ENCODE measurements at regions not wholly inside any gene's neighbourhood (a gene's known extent, or its start where the extent isn't known, plus 50 kb on each side); places are given as distances from the start of the nearest gene placed in this dataset.
"Not testable (repeated sequence)": the region's sequence is repeated elsewhere in the genome, so short reads cannot be mapped to it uniquely, and the experiment has no call there.

DNA sequence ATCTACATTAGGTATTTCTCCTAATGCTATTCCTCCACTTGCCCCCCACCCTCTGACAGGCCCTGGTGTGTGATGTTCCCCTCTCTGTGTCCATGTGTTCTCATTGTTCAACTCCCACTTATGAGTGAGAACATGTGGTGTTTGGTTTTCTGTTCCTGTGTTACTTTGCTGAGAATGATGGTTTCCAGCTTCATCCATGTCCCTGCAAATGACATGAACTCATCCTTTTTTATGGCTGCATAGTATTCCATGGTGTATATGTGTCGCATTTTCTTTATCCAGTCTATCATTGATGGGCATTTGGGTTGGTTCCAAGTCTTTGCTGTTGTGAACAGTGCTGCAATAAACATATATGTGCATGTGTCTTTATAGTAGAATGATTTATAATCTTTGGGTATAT lies 50.6 kb upstream of the GRHL3 start:
- H3K36me3 Mint-ChIP-seq (ENCODE audit: low read depth); H3K4me3 Mint-ChIP-seq; DNase-seq (ENCODE audit: low spot score); intact Hi-C loops (cut with micrococcal nuclease); H3K4me1 Mint-ChIP-seq (ENCODE audit: low read depth); H3K27ac Mint-ChIP-seq: not testable (repeated sequence)
- Mint-ChIP-seq H3K27me3 (ENCODE audit: insufficient read depth) (peaks cover 27% of the 10 kb centered on the region), H3K9me3 (peaks cover 19% of the 10 kb centered on the region)

- intact Hi-C loops (cut with micrococcal nuclease) = no loop called here
- H3K4me1 Mint-ChIP-seq (ENCODE audit: low read depth) = no peaks in the 10 kb centered on the region
- peaks cover 14% of the 10 kb centered on the region for H3K27me3 Mint-ChIP-seq (ENCODE audit: insufficient read depth)
- H3K36me3 Mint-ChIP-seq (ENCODE audit: low read depth) = no peaks in the 10 kb centered on the region
- H3K9me3 Mint-ChIP-seq = peaks cover 17% of the 10 kb centered on the region
- H3K27ac Mint-ChIP-seq = no peak overlapping the region
- no peak for DNase-seq (ENCODE audit: low spot score)
- no peak overlapping the region for H3K4me3 Mint-ChIP-seq
These were observed 52.2 kb upstream of the GRHL3 start for GRCh38 chr1:24266998-24267397.

DNA sequence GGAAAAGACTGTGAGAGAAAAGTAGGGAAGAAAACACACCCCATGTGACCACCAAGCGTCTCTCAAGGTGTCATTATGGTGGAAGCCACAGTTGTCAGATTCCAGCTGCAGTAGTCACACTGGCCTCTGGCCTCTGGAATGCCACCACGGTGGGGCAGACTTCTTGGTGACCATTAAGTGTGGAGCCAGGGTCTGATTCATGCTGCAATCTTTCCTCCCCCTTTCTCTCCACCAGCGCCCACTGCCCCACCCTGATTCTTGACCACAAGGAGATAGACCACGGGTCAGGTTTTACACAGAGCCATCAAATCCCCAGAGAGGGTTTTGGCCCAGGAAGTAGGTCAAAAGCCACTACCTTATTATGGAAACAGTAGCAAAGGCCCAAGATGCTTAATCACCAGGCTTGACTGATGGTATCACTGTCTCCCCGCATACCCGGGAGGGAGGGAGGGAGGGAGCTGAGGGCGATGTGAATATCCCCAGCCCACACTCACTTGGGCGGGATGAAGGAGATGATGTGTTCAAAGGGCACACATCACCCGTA lies 52.7 kb upstream of the GRHL3 start:
- no peak for DNase-seq (ENCODE audit: low spot score)
- no peak overlapping the region for H3K4me3 Mint-ChIP-seq
- peaks cover 17% of the 10 kb centered on the region for H3K9me3 Mint-ChIP-seq
- intact Hi-C loops (cut with micrococcal nuclease) = no loop called here
- H3K27me3 Mint-ChIP-seq (ENCODE audit: insufficient read depth) = peaks cover 9% of the 10 kb centered on the region
- no peaks in the 10 kb centered on the region for H3K4me1 Mint-ChIP-seq (ENCODE audit: low read depth)
- no peaks in the 10 kb centered on the region for H3K36me3 Mint-ChIP-seq (ENCODE audit: low read depth)
- no peak overlapping the region for H3K27ac Mint-ChIP-seq

DNA sequence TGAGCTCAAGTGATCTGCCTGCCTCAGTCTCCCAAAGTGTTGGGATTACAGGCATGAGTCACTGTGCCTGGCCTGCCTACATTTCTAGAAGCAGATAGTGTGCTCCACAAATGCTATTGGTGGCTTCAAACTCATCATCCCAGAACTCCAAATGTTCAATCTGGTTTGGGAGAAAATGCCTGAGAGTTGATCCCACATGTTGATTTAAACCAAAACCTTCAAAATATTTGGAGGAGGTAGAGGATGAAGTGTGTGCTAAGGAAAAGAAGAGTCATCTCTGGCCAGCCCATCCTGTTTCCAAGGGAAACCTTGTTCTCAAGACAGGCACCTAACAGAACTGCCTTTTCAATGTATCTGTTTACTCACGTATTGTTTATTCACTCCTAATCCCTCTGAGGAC lies 55.4 kb upstream of the GRHL3 start:
- intact Hi-C loops (cut with micrococcal nuclease) = loop anchor here (2.0 kb wide), 1 partner anchor 31 kb away; no protein-coding TSS in a partner anchor
- DNase-seq (ENCODE audit: low spot score) = no peak
- H3K36me3 Mint-ChIP-seq (ENCODE audit: low read depth) = no peaks in the 10 kb centered on the region
- H3K9me3 Mint-ChIP-seq = peaks cover 5% of the 10 kb centered on the region
- H3K27ac Mint-ChIP-seq = no peak overlapping the region
- no peak overlapping the region for H3K4me3 Mint-ChIP-seq
- H3K4me1 Mint-ChIP-seq (ENCODE audit: low read depth) = no peaks in the 10 kb centered on the region
- H3K27me3 Mint-ChIP-seq (ENCODE audit: insufficient read depth) = peaks cover 9% of the 10 kb centered on the region

DNA sequence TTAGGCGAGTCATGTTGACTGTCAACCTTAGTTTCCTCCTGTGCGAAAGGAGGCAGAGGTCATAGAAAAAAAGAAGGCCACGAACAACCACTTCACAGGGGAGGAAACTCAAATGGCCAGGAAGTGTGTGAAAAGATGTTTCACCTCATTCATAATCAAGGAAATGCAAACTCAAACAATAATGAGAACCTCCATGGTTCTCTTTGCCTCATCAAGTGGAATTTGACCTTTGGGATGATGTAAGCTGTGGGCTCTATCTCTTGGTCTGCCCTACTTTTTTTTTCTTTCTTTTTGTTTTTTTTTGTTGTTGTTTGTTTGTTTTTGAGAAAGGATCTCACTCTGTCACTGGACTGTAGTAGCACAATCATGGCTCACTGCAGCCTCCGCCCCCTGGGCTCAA lies 55.9 kb upstream of the GRHL3 start:
- Mint-ChIP-seq H3K36me3 (ENCODE audit: low read depth) (no peaks in the 10 kb centered on the region), H3K4me3 (no peak overlapping the region), H3K9me3 (peaks cover 5% of the 10 kb centered on the region), H3K27me3 (ENCODE audit: insufficient read depth) (peaks cover 10% of the 10 kb centered on the region), H3K4me1 (ENCODE audit: low read depth) (no peaks in the 10 kb centered on the region), H3K27ac (no peak overlapping the region)
- DNase-seq (ENCODE audit: low spot score) = no peak
- intact Hi-C loops (cut with micrococcal nuclease) = no loop called here

GRCh38 chr1:24261977-24262376 lies 57.2 kb upstream of the GRHL3 start:
- H3K27ac Mint-ChIP-seq = no peak overlapping the region
- intact Hi-C loops (cut with micrococcal nuclease) = no loop called here
- H3K4me1 Mint-ChIP-seq (ENCODE audit: low read depth) = no peaks in the 10 kb centered on the region
- H3K9me3 Mint-ChIP-seq = peaks cover 5% of the 10 kb centered on the region
- no peak for DNase-seq (ENCODE audit: low spot score)
- no peaks in the 10 kb centered on the region for H3K36me3 Mint-ChIP-seq (ENCODE audit: low read depth)
- no peak overlapping the region for H3K4me3 Mint-ChIP-seq
- H3K27me3 Mint-ChIP-seq (ENCODE audit: insufficient read depth) = peaks cover 17% of the 10 kb centered on the region

- Mint-ChIP-seq H3K27me3 (ENCODE audit: insufficient read depth) (peaks cover 23% of the 10 kb centered on the region), H3K9me3 (peaks cover 5% of the 10 kb centered on the region), H3K4me1 (ENCODE audit: low read depth) (peaks cover 6% of the 10 kb centered on the region), H3K27ac (no peak overlapping the region), H3K4me3 (no peak overlapping the region), H3K36me3 (ENCODE audit: low read depth) (no peaks in the 10 kb centered on the region)
- intact Hi-C loops (cut with micrococcal nuclease) = no loop called here
- DNase-seq (ENCODE audit: low spot score) = no peak
These were observed 60.3 kb upstream of the GRHL3 start for GRCh38 chr1:24258735-24259424.

- H3K27ac Mint-ChIP-seq = no peak overlapping the region
- H3K4me1 Mint-ChIP-seq (ENCODE audit: low read depth) = peaks cover 6% of the 10 kb centered on the region
- no peaks in the 10 kb centered on the region for H3K9me3 Mint-ChIP-seq
- DNase-seq (ENCODE audit: low spot score) = no peak
- no peak overlapping the region for H3K4me3 Mint-ChIP-seq
- no peaks in the 10 kb centered on the region for H3K36me3 Mint-ChIP-seq (ENCODE audit: low read depth)
- intact Hi-C loops (cut with micrococcal nuclease) = no loop called here
- peaks cover 25% of the 10 kb centered on the region for H3K27me3 Mint-ChIP-seq (ENCODE audit: insufficient read depth)
These were observed 61.8 kb upstream of the GRHL3 start for GRCh38 chr1:24257373-24257772.

DNA sequence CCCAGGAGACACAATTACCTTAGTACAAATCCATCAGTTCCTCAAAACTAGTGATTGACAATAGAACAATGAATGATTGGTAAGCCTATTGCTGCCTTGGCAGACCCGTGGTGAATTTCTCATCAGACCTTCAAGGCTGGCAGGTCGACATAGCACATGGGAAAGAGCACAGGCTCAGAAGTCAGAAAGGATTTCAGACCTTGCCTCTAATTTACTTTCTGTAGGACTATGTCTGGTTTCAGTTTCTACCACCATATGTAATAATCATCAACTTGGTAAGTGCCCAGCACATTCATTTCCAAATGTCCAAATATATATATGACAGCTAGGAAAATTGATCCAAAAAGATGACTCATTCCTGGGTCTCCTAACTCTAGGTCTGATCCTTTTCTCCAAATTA lies 62.5 kb upstream of the GRHL3 start:
- Mint-ChIP-seq H3K4me1 (ENCODE audit: low read depth) (peaks cover 6% of the 10 kb centered on the region), H3K36me3 (ENCODE audit: low read depth) (no peaks in the 10 kb centered on the region), H3K4me3 (no peak overlapping the region), H3K27ac (no peak overlapping the region), H3K27me3 (ENCODE audit: insufficient read depth) (peaks cover 25% of the 10 kb centered on the region), H3K9me3 (no peaks in the 10 kb centered on the region)
- no peak for DNase-seq (ENCODE audit: low spot score)
- intact Hi-C loops (cut with micrococcal nuclease) = no loop called here

DNA sequence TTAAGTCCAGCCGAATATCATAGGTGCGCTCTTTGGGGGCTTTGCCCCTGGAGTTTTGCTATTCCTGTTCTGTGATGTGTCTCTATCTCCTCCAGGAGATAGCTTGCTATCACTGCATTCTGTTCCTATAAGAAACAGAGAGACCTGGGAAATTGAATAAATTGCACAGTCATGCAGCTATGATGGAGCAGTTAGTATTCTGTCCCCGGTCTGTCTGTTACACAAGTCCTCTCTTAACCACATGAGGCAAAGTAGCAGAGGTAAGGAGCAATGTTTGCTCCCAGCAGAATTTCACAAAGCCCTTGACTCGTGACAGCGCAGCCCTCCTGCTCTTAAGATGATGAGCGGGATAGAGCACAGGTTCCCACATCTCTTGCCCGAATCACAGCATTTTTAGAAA lies 63.9 kb upstream of the GRHL3 start:
- no peak for DNase-seq (ENCODE audit: low spot score)
- H3K4me3 Mint-ChIP-seq = no peak overlapping the region
- no peaks in the 10 kb centered on the region for H3K9me3 Mint-ChIP-seq
- no peak overlapping the region for H3K27ac Mint-ChIP-seq
- peaks cover 6% of the 10 kb centered on the region for H3K4me1 Mint-ChIP-seq (ENCODE audit: low read depth)
- H3K27me3 Mint-ChIP-seq (ENCODE audit: insufficient read depth) = peaks cover 17% of the 10 kb centered on the region
- no peaks in the 10 kb centered on the region for H3K36me3 Mint-ChIP-seq (ENCODE audit: low read depth)
- intact Hi-C loops (cut with micrococcal nuclease) = no loop called here

GRCh38 chr1:24254783-24255182 lies 64.4 kb upstream of the GRHL3 start:
- Mint-ChIP-seq H3K27me3 (ENCODE audit: insufficient read depth) (peaks cover 17% of the 10 kb centered on the region), H3K9me3 (no peaks in the 10 kb centered on the region), H3K4me1 (ENCODE audit: low read depth) (peaks cover 6% of the 10 kb centered on the region), H3K36me3 (ENCODE audit: low read depth) (no peaks in the 10 kb centered on the region), H3K27ac (no peak overlapping the region), H3K4me3 (no peak overlapping the region)
- DNase-seq (ENCODE audit: low spot score) = no peak
- intact Hi-C loops (cut with micrococcal nuclease) = no loop called here

DNA sequence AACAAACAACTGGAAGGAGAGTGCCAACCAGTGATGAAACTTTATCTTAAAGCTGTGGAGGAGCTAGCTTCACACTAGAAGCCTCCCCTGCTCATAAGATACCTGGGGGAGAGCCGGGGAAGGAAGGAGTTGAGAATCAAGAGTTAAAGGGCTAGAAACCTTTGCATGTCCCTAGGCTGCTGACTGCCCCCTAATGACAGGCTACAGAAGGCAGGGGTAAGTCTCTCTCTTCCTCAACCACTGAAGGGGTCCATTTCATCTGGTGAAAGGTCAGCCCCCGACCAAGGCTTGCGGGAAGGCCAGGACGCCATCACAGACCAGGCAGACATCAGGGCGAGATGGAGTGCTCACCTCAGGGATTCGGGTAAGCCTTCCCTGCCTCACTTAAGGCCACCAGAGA lies 65.6 kb upstream of the GRHL3 start:
- Mint-ChIP-seq H3K27ac (no peak overlapping the region), H3K4me3 (no peak overlapping the region), H3K4me1 (ENCODE audit: low read depth) (peaks cover 6% of the 10 kb centered on the region), H3K27me3 (ENCODE audit: insufficient read depth) (peaks cover 17% of the 10 kb centered on the region), H3K36me3 (ENCODE audit: low read depth) (no peaks in the 10 kb centered on the region), H3K9me3 (no peaks in the 10 kb centered on the region)
- intact Hi-C loops (cut with micrococcal nuclease) = no loop called here
- DNase-seq (ENCODE audit: low spot score) = no peak

- no peak overlapping the region for H3K27ac Mint-ChIP-seq
- H3K36me3 Mint-ChIP-seq (ENCODE audit: low read depth) = no peaks in the 10 kb centered on the region
- no peaks in the 10 kb centered on the region for H3K9me3 Mint-ChIP-seq
- intact Hi-C loops (cut with micrococcal nuclease) = no loop called here
- no peak for DNase-seq (ENCODE audit: low spot score)
- H3K4me3 Mint-ChIP-seq = no peak overlapping the region
- H3K4me1 Mint-ChIP-seq (ENCODE audit: low read depth) = peaks cover 6% of the 10 kb centered on the region
- H3K27me3 Mint-ChIP-seq (ENCODE audit: insufficient read depth) = peaks cover 11% of the 10 kb centered on the region
These were observed 65.2 kb upstream of the IFNLR1 start for GRCh38 chr1:24252185-24252780.
